Occipital lobe (tissue), 1 donor: ENCODE measurements at regions not wholly inside any gene's neighbourhood (a gene's known extent, or its start where the extent isn't known, plus 50 kb on each side); places are given as distances from the start of the nearest gene placed in this dataset.

Source experiments
- DNase-seq: peaks from one replicate; lab custom pipeline; 2025; lab: John Stamatoyannopoulos, UW

GRCh38 chr4:58560736-58561135 lies 1450.6 kb upstream of the IGFBP7 start:
- no peak for DNase-seq

GRCh38 chr4:58553679-58554078 lies 1443.5 kb upstream of the IGFBP7 start:
- no peak for DNase-seq

GRCh38 chr4:58553031-58553430 lies 1442.8 kb upstream of the IGFBP7 start:
- no peak for DNase-seq

GRCh38 chr4:58551676-58552075 lies 1441.5 kb upstream of the IGFBP7 start:
- DNase-seq = no peak

- no peak for DNase-seq
Observed at GRCh38 chr4:58543465-58543864, 1433.3 kb upstream of the IGFBP7 start.

- DNase-seq = no peak
Observed at GRCh38 chr4:58541926-58542325, 1431.7 kb upstream of the IGFBP7 start.

GRCh38 chr4:58522765-58523382 lies 1412.7 kb upstream of the IGFBP7 start:
- DNase-seq = no peak

GRCh38 chr4:58515226-58515625 lies 1405.0 kb upstream of the IGFBP7 start:
- no peak for DNase-seq

GRCh38 chr4:58514299-58514698 lies 1404.1 kb upstream of the IGFBP7 start:
- DNase-seq = no peak

GRCh38 chr4:58510652-58511051 lies 1400.5 kb upstream of the IGFBP7 start:
- DNase-seq = no peak

- no peak for DNase-seq
Observed at GRCh38 chr4:58507079-58507478, 1396.9 kb upstream of the IGFBP7 start.

- DNase-seq = no peak
Observed at GRCh38 chr4:58502839-58503238, 1392.7 kb upstream of the IGFBP7 start.

GRCh38 chr4:58499182-58499581 lies 1389.0 kb upstream of the IGFBP7 start:
- no peak for DNase-seq

- DNase-seq = no peak
Observed at GRCh38 chr4:58491620-58492019, 1381.4 kb upstream of the IGFBP7 start.

GRCh38 chr4:58477950-58478349 lies 1367.8 kb upstream of the IGFBP7 start:
- no peak for DNase-seq

GRCh38 chr4:58477513-58477912 lies 1367.3 kb upstream of the IGFBP7 start:
- DNase-seq = no peak

- no peak for DNase-seq
Observed at GRCh38 chr4:58475097-58475496, 1364.9 kb upstream of the IGFBP7 start.

- no peak for DNase-seq
Observed at GRCh38 chr4:58465031-58465430, 1354.8 kb upstream of the IGFBP7 start.

- DNase-seq = no peak
Observed at GRCh38 chr4:58456727-58457384, 1346.7 kb upstream of the IGFBP7 start.

- DNase-seq = no peak
Observed at GRCh38 chr4:58453956-58454355, 1343.8 kb upstream of the IGFBP7 start.

- DNase-seq = no peak
Observed at GRCh38 chr4:58451707-58452106, 1341.5 kb upstream of the IGFBP7 start.

- no peak for DNase-seq
Observed at GRCh38 chr4:58435871-58436270, 1325.7 kb upstream of the IGFBP7 start.

- DNase-seq = no peak
Observed at GRCh38 chr4:58413849-58414248, 1303.7 kb upstream of the IGFBP7 start.

GRCh38 chr4:58411904-58412303 lies 1301.7 kb upstream of the IGFBP7 start:
- DNase-seq = no peak
